HUES6 (cell line): ENCODE measurements at regions not wholly inside any gene's neighbourhood (a gene's known extent, or its start where the extent isn't known, plus 50 kb on each side); places are given as distances from the start of the nearest gene placed in this dataset.

Source experiments
- H3K27ac ChIP-seq: 2 replicates; pipeline ENCODE4 v1.7.0; 2013; ENCODE audit warnings: low read depth, mild to moderate bottlenecking, low read length, inconsistent platforms
- H3K27me3 ChIP-seq: 2 replicates; pipeline ENCODE4 v1.6.1; 2013; ENCODE audit warnings: low read length; ENCODE audit not compliant: control insufficient read depth, insufficient read depth
- H3K36me3 ChIP-seq: 2 replicates; pipeline ENCODE4 v1.6.1; 2013; ENCODE audit warnings: low read length; ENCODE audit not compliant: control insufficient read depth, insufficient read depth
- H3K4me1 ChIP-seq: 2 replicates; pipeline ENCODE4 v1.6.1; 2013; ENCODE audit warnings: low read length; ENCODE audit not compliant: control insufficient read depth, insufficient read depth
- H3K4me3 ChIP-seq: 2 replicates; pipeline ENCODE4 v1.5.1; 2013; ENCODE audit warnings: low read depth, low read length
- H3K9ac ChIP-seq: one replicate; pipeline ENCODE4 v1.6.1; 2013; ENCODE audit warnings: mild to moderate bottlenecking, low read length
- H3K9me3 ChIP-seq: 2 replicates; pipeline ENCODE4 v1.6.1; 2013; ENCODE audit warnings: low read depth, low read length; ENCODE audit not compliant: control insufficient read depth, insufficient read depth

DNA sequence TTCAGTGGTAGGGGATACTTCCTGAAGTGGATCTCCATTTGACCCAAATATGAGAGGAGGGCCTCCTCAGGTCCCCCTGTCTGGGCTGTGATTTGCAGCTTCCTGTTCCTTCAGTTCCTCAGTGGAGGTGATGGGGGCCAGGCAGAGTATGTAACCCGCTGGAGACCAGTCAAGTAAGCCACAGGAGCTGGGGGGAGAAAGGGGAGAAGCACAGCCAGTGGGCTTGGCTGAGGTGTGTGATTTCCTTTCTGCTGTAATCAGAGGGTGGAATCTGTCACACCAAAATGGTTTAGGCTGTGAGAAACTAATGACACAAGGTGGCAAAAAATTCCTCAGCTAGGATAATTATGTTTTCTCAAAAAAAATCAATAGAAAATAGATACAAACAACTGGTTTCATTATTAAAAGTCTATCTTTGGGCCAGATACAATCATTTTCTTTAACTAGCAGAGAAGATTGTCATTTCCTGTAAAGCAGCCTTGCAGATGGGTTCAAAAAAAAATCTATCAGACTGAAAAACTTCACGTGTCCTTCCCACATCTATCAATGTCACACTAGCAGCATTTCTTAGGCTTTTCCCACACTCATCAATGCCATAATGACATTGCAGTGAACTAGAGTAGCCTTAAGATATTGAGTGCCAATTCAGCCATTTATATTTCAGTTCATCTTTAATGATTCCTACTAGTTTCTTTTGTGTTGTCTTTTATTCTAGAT is 1660.3 kb downstream of the EFNB2 start:
- no peak overlapping the region for H3K27ac ChIP-seq
- no peaks in the 10 kb centered on the region for H3K36me3 ChIP-seq
- H3K9me3 ChIP-seq = no peaks in the 10 kb centered on the region
- peaks cover 6% of the 10 kb centered on the region; the same call in 1 of the 2 replicates for H3K4me1 ChIP-seq
- no peak overlapping the region for H3K4me3 ChIP-seq
- H3K27me3 ChIP-seq = no peaks in the 10 kb centered on the region
- no peak overlapping the region for H3K9ac ChIP-seq

DNA sequence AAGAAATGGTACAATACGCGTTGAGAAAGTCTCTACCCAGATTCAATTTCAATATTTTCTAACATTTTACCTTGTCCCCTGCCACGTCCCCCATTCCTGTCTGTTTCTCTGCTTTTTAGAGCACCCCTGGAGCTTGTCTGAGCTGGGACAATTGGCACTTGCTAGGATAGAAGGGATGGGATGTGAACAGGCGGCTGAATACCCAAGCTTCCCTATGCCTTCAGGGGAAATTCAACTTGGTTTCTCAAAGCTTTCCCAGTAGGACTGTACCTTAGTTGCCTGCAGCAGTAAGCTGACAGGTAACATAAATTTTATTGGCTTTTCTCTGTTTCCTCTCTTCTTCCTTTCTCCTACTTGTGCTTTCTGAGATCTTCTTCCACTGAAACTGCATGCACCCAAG is 1663.3 kb downstream of the EFNB2 start:
- Histone ChIP-seq H3K27me3 (no peaks in the 10 kb centered on the region), H3K9me3 (no peaks in the 10 kb centered on the region), H3K9ac (no peak overlapping the region), H3K4me3 (no peak overlapping the region), H3K27ac (no peak overlapping the region), H3K4me1 (peaks cover 6% of the 10 kb centered on the region; the same call in 1 of the 2 replicates), H3K36me3 (no peaks in the 10 kb centered on the region)

DNA sequence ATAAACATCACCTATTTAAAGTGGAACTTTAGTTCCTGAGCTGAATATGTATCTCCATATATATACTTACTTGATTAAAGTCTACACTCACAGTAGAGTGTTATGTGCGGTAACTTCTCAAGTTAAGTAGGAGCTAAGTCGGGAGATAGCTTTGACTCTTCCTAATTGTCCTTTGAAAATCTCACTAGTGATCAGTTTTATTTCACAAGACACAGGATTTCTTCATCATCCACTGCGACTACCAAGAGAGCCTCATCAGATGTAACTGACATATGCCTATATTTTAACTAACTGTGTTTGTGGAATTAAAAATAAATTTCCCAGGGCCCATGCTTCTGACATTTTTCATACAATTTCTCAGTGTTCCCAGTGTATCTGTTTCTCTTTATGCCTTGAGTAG is 1664.0 kb downstream of the EFNB2 start:
- no peak overlapping the region for H3K4me3 ChIP-seq
- peaks cover 6% of the 10 kb centered on the region; the same call in 1 of the 2 replicates for H3K4me1 ChIP-seq
- H3K36me3 ChIP-seq = no peaks in the 10 kb centered on the region
- H3K27me3 ChIP-seq = no peaks in the 10 kb centered on the region
- no peak overlapping the region for H3K9ac ChIP-seq
- no peaks in the 10 kb centered on the region for H3K9me3 ChIP-seq
- no peak overlapping the region for H3K27ac ChIP-seq

DNA sequence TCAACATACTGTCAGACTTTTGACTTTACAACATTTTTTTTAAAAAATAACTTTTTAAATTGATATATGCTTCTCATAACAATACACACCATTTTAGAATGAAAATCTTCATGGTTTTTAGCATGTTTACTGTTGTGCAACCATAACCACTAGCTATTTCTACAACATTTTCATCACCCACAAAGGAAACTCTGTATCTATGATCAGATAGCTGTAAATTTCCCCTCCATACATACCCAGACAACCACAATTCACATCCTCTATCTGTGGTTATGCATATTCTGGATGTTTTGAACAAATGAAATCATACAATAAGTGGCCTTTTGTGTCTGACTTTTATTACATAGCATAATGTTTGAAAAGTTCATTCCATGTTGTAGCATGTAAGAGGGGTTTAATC is 1666.0 kb downstream of the EFNB2 start:
- Histone ChIP-seq H3K27me3 (no peaks in the 10 kb centered on the region), H3K9me3 (no peaks in the 10 kb centered on the region), H3K27ac (no peak overlapping the region), H3K9ac (no peak overlapping the region), H3K4me1 (peaks cover 6% of the 10 kb centered on the region; the same call in 1 of the 2 replicates), H3K4me3 (no peak overlapping the region), H3K36me3 (no peaks in the 10 kb centered on the region)

DNA sequence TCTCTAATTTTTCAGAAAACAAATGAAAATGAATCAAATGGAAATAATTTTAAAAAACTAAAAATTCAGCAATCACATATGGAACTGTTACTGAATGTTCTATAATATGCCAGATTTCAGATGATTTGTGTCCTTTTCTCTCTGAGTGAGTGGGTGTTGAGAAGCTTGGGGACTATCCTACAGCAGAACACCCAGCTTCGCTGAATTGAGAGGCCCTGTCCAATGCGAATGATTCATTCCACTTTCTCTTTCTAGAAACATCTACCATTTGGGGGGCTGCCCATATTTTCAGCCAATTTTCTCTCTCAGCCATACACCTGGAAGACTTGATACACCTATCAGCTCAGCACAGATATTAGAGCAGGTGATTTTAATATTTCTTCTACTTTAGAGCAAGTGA is 1666.7 kb downstream of the EFNB2 start:
- H3K36me3 ChIP-seq = no peaks in the 10 kb centered on the region
- H3K27me3 ChIP-seq = no peaks in the 10 kb centered on the region
- no peaks in the 10 kb centered on the region for H3K9me3 ChIP-seq
- peaks cover 6% of the 10 kb centered on the region; the same call in 1 of the 2 replicates for H3K4me1 ChIP-seq
- no peak overlapping the region for H3K9ac ChIP-seq
- no peak overlapping the region for H3K27ac ChIP-seq
- H3K4me3 ChIP-seq = no peak overlapping the region

DNA sequence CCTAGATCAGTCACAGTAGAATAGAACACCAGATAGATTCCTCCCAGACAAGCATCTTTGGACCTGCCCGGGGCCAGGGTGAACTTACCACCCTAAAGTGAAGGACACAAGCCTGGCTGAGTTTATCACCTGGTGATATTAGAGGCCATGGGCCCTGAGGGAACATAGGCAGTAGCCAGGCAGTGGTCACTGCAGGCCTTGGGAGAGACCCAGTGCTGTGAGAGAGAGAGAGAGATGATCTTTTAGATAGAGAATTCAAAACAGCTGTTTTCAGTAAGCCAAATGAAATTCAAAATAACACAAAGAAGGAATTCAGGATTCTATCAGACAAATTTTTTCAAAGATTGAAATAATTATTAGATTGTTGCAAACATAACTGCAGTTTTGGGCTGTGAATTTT is 1679.9 kb downstream of the EFNB2 start:
- Histone ChIP-seq H3K27me3 (no peaks in the 10 kb centered on the region), H3K9me3 (no peaks in the 10 kb centered on the region), H3K4me3 (no peak overlapping the region), H3K4me1 (peaks cover 7% of the 10 kb centered on the region; the same call in 1 of the 2 replicates), H3K27ac (no peak overlapping the region), H3K36me3 (no peaks in the 10 kb centered on the region), H3K9ac (no peak overlapping the region)

DNA sequence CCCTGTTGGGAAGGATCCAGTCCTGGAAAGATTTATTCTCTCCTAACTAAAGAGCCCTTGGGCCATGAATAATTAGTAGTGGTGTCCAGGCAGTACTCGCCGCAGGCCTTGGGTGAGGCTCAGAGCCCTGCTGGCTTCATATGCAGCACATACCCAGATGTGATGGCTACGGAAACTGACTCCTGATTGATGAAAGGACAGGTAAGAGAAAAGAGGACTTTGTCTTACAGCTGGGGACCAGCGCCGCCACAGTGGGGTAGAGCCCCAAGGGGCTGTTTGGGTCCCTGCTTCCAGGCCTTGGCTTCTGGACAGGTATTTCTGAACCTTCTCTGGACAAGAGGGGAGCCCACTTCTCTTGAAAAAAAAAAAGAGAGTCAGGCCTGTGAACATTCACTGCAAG is 1680.8 kb downstream of the EFNB2 start:
- no peak overlapping the region for H3K4me3 ChIP-seq
- peaks cover 7% of the 10 kb centered on the region; the same call in 1 of the 2 replicates for H3K4me1 ChIP-seq
- H3K9ac ChIP-seq = no peak overlapping the region
- H3K27ac ChIP-seq = no peak overlapping the region
- H3K9me3 ChIP-seq = no peaks in the 10 kb centered on the region
- no peaks in the 10 kb centered on the region for H3K27me3 ChIP-seq
- no peaks in the 10 kb centered on the region for H3K36me3 ChIP-seq

DNA sequence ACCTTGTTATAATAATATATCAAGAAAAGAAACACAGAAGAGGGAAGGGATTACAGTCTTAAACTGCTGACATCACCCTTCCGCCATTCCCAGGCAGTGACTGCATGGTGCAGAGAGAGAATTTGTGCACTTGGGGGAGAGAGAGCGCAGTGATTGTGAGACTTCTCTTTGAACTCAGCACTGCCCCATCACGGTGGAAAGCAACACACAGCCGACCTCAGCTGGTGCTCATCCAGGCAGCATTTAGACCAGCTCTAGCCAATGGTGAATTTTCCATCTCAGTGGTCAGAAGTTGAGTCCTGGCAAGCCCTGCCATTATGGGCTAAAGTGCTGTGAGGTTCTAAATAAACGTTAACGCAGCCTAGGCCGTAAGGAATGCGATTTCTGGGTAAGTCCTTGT is 1681.5 kb downstream of the EFNB2 start:
- H3K9me3 ChIP-seq = no peaks in the 10 kb centered on the region
- H3K36me3 ChIP-seq = no peaks in the 10 kb centered on the region
- peaks cover 7% of the 10 kb centered on the region; the same call in 1 of the 2 replicates for H3K4me1 ChIP-seq
- no peak overlapping the region for H3K27ac ChIP-seq
- H3K4me3 ChIP-seq = no peak overlapping the region
- no peak overlapping the region for H3K9ac ChIP-seq
- H3K27me3 ChIP-seq = no peaks in the 10 kb centered on the region

DNA sequence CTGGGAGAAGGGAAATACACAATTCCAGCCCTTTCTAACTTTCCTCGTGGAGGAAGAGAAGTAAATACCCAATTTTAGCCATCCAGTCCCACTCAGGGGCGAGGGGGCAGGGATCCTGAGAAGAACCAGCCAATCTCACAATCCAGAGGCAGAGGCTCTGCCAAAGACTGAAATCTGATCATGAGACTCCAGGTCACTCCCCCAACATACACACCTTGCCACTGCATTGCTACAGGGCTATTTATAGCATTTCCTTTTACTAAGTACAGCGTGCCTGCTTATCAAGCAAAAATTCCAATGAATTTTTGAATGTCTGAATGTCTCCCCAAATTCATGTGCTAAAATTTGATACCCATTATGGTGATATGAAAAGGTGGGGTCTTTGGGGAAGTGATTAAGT is 1687.5 kb downstream of the EFNB2 start:
- H3K27ac ChIP-seq = no peak overlapping the region
- H3K4me1 ChIP-seq = peaks cover 11% of the 10 kb centered on the region; the same call in 1 of the 2 replicates
- no peaks in the 10 kb centered on the region for H3K36me3 ChIP-seq
- H3K27me3 ChIP-seq = no peaks in the 10 kb centered on the region
- H3K4me3 ChIP-seq = no peak overlapping the region
- no peak overlapping the region for H3K9ac ChIP-seq
- H3K9me3 ChIP-seq = no peaks in the 10 kb centered on the region

DNA sequence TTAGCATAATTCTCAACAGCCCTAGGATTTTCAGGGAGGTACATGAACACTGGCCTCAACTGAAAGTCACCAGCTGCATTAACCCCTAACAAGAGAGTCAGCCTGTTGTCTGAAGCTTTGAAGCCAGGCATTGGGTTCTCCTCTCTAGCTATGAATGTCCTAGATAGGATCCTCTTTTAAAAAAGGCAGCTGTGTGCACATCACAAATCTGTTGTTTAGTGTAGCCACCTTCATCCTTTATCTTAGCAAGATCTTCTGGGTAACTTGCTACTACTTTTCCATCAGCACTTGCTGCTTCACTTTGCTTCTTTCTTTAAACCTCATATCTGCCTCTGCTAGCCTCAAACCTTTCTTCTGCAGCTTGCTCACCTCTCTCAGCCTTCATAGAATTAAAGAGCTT is 1692.1 kb downstream of the EFNB2 start:
- H3K9ac ChIP-seq = no peak overlapping the region
- no peak overlapping the region for H3K27ac ChIP-seq
- H3K4me1 ChIP-seq = 0 out of 2 replicates have a peak, but pooled peaks cover 3% of the 10 kb centered on the region
- H3K36me3 ChIP-seq = no peaks in the 10 kb centered on the region
- no peak overlapping the region for H3K4me3 ChIP-seq
- H3K27me3 ChIP-seq = no peaks in the 10 kb centered on the region
- H3K9me3 ChIP-seq = no peaks in the 10 kb centered on the region

DNA sequence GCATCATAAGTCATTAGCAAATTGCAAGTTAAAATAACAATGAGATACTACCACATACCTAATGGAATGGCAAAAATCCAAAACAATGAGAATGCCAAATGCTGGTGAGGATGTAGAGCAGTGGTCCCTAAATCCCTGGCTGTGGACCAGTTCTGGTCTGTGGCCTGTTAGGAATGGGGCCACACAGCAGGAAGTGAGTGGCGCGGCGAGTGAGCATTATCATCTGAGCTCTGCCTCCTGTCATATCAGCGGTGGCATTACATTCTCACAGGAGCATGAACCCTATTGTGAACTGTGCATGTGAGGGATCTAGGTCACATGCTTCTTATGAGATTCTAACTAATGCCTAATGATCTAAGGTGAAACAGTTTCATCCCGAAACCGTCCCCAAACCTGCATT is 1694.4 kb downstream of the EFNB2 start:
- Histone ChIP-seq H3K27ac (no peak overlapping the region), H3K27me3 (no peaks in the 10 kb centered on the region), H3K4me1 (no peaks in the 10 kb centered on the region), H3K9me3 (no peaks in the 10 kb centered on the region), H3K9ac (no peak overlapping the region), H3K4me3 (no peak overlapping the region), H3K36me3 (no peaks in the 10 kb centered on the region)
